ENCODE measurements at regions not wholly inside any gene's neighbourhood (a gene's known extent, or its start where the extent isn't known, plus 50 kb on each side); places are given as distances from the start of the nearest gene placed in this dataset.

DNA sequence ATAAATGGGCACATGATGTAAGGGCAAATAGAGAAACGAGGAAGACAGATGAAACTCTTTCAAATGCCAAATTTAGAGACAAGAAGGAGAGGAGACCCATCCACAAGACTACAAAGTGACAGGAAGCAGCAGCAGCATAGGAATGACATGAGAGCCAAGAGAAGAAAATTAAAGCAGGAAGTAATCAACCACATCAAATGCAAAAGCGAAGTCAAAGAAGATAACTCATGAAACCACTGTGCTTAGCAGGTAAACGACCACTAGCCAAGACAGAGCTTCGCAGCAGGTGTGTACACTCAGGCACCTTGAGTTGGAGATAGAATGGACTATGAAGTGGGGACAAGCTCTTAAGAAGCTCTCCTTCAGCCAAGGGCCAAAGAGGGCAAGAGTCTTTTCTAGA is 64.1 kb downstream of the KLF12 start:
- TF ChIP-seq ZNF274 (IDR thresholded peaks at IDR 0.05; ENCODE audit: low read depth, low read length) (no peak), SUZ12 (IDR thresholded peaks at IDR 0.05; ENCODE audit: extremely low read depth, insufficient read depth, insufficient read length) (no peak), YY1 (IDR thresholded peaks at IDR 0.05; ENCODE audit: insufficient read depth, insufficient read length) (no peak)
